Erythroblast (primary cell): ENCODE measurements at regions not wholly inside any gene's neighbourhood (a gene's known extent, or its start where the extent isn't known, plus 50 kb on each side); places are given as distances from the start of the nearest gene placed in this dataset.

ENCODE experiments used
- GATA1 ChIP-seq: IDR thresholded peaks from 2 replicates; pipeline ENCODE4 v1.6.1; 2011; ENCODE audit warnings: low read depth, mild to moderate bottlenecking, control low read depth, low read length, moderate library complexity
- POLR2A ChIP-seq: IDR thresholded peaks from 2 replicates; pipeline ENCODE4 v1.6.1; 2011; ENCODE audit warnings: mild to moderate bottlenecking, low read length

DNA sequence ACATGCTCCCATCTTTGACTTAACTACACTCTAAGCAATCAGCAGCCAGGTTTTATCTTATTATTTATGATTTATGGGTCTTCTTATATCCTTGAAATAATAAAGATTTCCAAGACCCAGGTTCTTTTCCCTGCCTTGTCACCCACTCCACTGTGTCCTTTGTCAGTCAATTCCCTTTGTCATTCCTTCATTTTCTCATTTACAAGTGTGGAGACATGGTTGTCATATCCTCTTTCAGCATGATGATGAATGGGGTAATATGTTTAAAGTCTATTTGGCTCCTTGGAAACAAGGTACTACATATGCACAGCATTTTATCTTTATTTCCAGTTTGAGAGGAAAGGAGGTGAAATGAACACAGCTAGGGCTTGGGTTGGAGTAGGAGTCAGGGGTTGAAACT, 521.8 kb downstream of the LMO7 start:
- no peak for TF ChIP-seq POLR2A
- TF ChIP-seq GATA1 = no peak
